PC-3 (cell line): ENCODE measurements at regions not wholly inside any gene's neighbourhood (a gene's known extent, or its start where the extent isn't known, plus 50 kb on each side); places are given as distances from the start of the nearest gene placed in this dataset.

ENCODE experiments used
- ATAC-seq: fragments of 200-7000 bp; cut with Tn5 transposase; 2 replicates; pipeline ENCODE4 v1.9.1; 2020; ENCODE audit warnings: mild to moderate bottlenecking, moderate library complexity
- BruUV-seq: library from RNA; stranded (reverse); fragments of 400-500 nt; replicated peaks from 2 replicates; lab custom pipeline; 2021; lab: Mats Ljungman, UMichigan
- CTCF ChIA-PET: fragments of 300-600 bp; sonication (Branson Sonifier 250); formaldehyde crosslinking; loops from one replicate; lab custom pipeline; 2022; ENCODE audit warnings: antibody characterized with exemption; lab: Charles Lee
- POLR2A ChIA-PET: fragments of 300-600 bp; sonication (Branson Sonifier 250); formaldehyde crosslinking; loops from one replicate; lab custom pipeline; 2022; ENCODE audit warnings: antibody characterized with exemption; ENCODE audit not compliant: unreplicated experiment; lab: Charles Lee
- DNase-seq: peaks from one replicate; pipeline ENCODE4 v3.0.0-alpha.2; 2015
- H2AFZ ChIP-seq: fragments of 300-600 bp; sonication (generic); 2 replicates; pipeline ENCODE4 v1.6.0; 2016; ENCODE audit warnings: antibody characterized with exemption, low read length
- H3F3A ChIP-seq: fragments of 300-600 bp; sonication (generic); one replicate; pipeline ENCODE4 v1.6.0; 2017; ENCODE audit warnings: antibody characterized with exemption, low read length, control low read depth, mild to moderate bottlenecking; ENCODE audit not compliant: unreplicated experiment
- H3K27ac ChIP-seq: fragments of 300-600 bp; sonication (generic); 2 replicates; pipeline ENCODE4 v1.5.1; 2016; ENCODE audit warnings: mild to moderate bottlenecking, low read length
- H3K27me3 ChIP-seq: fragments of 300-600 bp; sonication (generic); 2 replicates; pipeline ENCODE4 v1.6.1; 2016; ENCODE audit warnings: low read length, mixed read lengths
- H3K36me3 ChIP-seq: fragments of 300-600 bp; sonication (generic); 2 replicates; pipeline ENCODE4 v1.6.1; 2016; ENCODE audit warnings: low read depth, mixed run types, low read length, mixed read lengths
- H3K4me1 ChIP-seq: fragments of 300-600 bp; sonication (generic); 2 replicates; pipeline ENCODE4 v1.5.1; 2016; ENCODE audit warnings: low read length; ENCODE audit not compliant: insufficient read depth
- H3K4me2 ChIP-seq: fragments of 300-600 bp; sonication (generic); 2 replicates; pipeline ENCODE4 v1.6.0; 2016; ENCODE audit warnings: low read length
- H3K4me3 ChIP-seq: fragments of 300-600 bp; sonication (generic); 2 replicates; pipeline ENCODE4 v1.5.1; 2016; ENCODE audit warnings: mild to moderate bottlenecking, low read length, mixed read lengths
- H3K79me2 ChIP-seq: fragments of 300-600 bp; sonication (generic); 2 replicates; pipeline ENCODE4 v1.6.1; 2017; ENCODE audit warnings: low read length, mixed read lengths
- H3K9ac ChIP-seq: fragments of 300-600 bp; sonication (generic); 2 replicates; pipeline ENCODE4 v1.6.0; 2016; ENCODE audit warnings: mild to moderate bottlenecking, low read length
- H3K9me2 ChIP-seq: fragments of 300-600 bp; sonication (generic); replicated peaks from 2 replicates; pipeline ENCODE4 v1.6.1; 2016; ENCODE audit warnings: mixed run types, low read length, mixed read lengths
- H3K9me3 ChIP-seq: fragments of 300-600 bp; sonication (generic); 2 replicates; pipeline ENCODE4 v1.6.1; 2016; ENCODE audit warnings: low read length, mixed read lengths
- H4K20me1 ChIP-seq: fragments of 300-600 bp; sonication (generic); 2 replicates; pipeline ENCODE4 v1.6.1; 2016; ENCODE audit warnings: low read length, mixed read lengths
- CTCF ChIP-seq: fragments of 300-600 bp; sonication (generic); conservative IDR thresholded peaks from 2 replicates; pipeline ENCODE4 v1.5.1; 2017; ENCODE audit warnings: antibody characterized with exemption, low read depth, mild to moderate bottlenecking, low read length
- EZH2 ChIP-seq: fragments of 300-600 bp; sonication (generic); IDR thresholded peaks from one replicate; pipeline ENCODE4 v1.6.1; 2017; ENCODE audit warnings: antibody characterized with exemption, mild to moderate bottlenecking, low read length; ENCODE audit not compliant: unreplicated experiment
- EZH2phosphoT487 ChIP-seq: fragments of 300-600 bp; sonication (generic); IDR thresholded peaks from 2 replicates; pipeline ENCODE4 v1.6.1; 2018; ENCODE audit warnings: mild to moderate bottlenecking, antibody characterized with exemption, low read length, borderline replicate concordance
- intact Hi-C: fragments of 100-400 bp; cut with micrococcal nuclease; formaldehyde crosslinking; loops from 2 replicates; pipeline ENCODE4 v1.9.0; 2023

GRCh38 chr16:11452746-11453389 is 107.6 kb downstream of the RMI2 start:
- Histone ChIP-seq H3K9me3 (no peaks in the 10 kb centered on the region), H3K9me2 (no peaks in the 10 kb centered on the region), H3K27me3 (peaks cover 20% of the 10 kb centered on the region; the same call in 1 of the 2 replicates), H2AFZ (no peak overlapping the region), H3F3A (no peaks in the 10 kb centered on the region), H3K27ac (no peak overlapping the region), H3K4me2 (no peak overlapping the region), H4K20me1 (no peaks in the 10 kb centered on the region), H3K36me3 (no peaks in the 10 kb centered on the region), H3K79me2 (no peaks in the 10 kb centered on the region), H3K9ac (no peak overlapping the region), H3K4me3 (no peak overlapping the region), H3K4me1 (no peaks in the 10 kb centered on the region)
- intact Hi-C loops: no loop called here
- ATAC-seq: no peak
- DNase-seq: peak; percentile 15
- ChIA-PET CTCF (no interaction called here), POLR2A (no interaction called here)
- no TSS peak for BruUV-seq
- TF ChIP-seq CTCF (no peak), EZH2 (no peak), EZH2phosphoT487 (no peak)

- no peak overlapping the region for H3K27ac ChIP-seq
- no peak overlapping the region for H3K4me2 ChIP-seq
- H3K9me3 ChIP-seq: no peaks in the 10 kb centered on the region
- no peaks in the 10 kb centered on the region for H3K36me3 ChIP-seq
- CTCF ChIA-PET: no interaction called here
- no peak for ATAC-seq
- intact Hi-C loops: no loop called here
- no peak overlapping the region for H2AFZ ChIP-seq
- no peak overlapping the region for H3K4me3 ChIP-seq
- no peaks in the 10 kb centered on the region for H3F3A ChIP-seq
- H3K9me2 ChIP-seq: no peaks in the 10 kb centered on the region
- DNase-seq: no peak
- no peak overlapping the region for H3K9ac ChIP-seq
- TF ChIP-seq EZH2phosphoT487 (no peak), CTCF (no peak), EZH2 (no peak)
- H3K79me2 ChIP-seq: no peaks in the 10 kb centered on the region
- H4K20me1 ChIP-seq: no peaks in the 10 kb centered on the region
- no TSS peak for BruUV-seq
- H3K27me3 ChIP-seq: peaks cover 20% of the 10 kb centered on the region; the same call in 1 of the 2 replicates
- POLR2A ChIA-PET: no interaction called here
- no peaks in the 10 kb centered on the region for H3K4me1 ChIP-seq
Observed at GRCh38 chr16:11456741-11457140, 111.5 kb downstream of the RMI2 start.

GRCh38 chr16:11459722-11460121 is 114.5 kb downstream of the RMI2 start:
- BruUV-seq: no TSS peak
- POLR2A ChIA-PET: no interaction called here
- Histone ChIP-seq H3K9me2 (no peaks in the 10 kb centered on the region), H3K4me1 (no peaks in the 10 kb centered on the region), H3K27me3 (peaks cover 5% of the 10 kb centered on the region; the same call in 1 of the 2 replicates), H3F3A (no peaks in the 10 kb centered on the region), H2AFZ (no peak overlapping the region), H4K20me1 (no peaks in the 10 kb centered on the region), H3K4me2 (no peak overlapping the region), H3K9ac (no peak overlapping the region), H3K4me3 (no peak overlapping the region), H3K27ac (no peak overlapping the region), H3K79me2 (no peaks in the 10 kb centered on the region), H3K9me3 (no peaks in the 10 kb centered on the region), H3K36me3 (no peaks in the 10 kb centered on the region)
- no peak for ATAC-seq
- no peak for DNase-seq
- CTCF ChIA-PET: no interaction called here
- intact Hi-C loops: no loop called here
- TF ChIP-seq EZH2phosphoT487 (no peak), EZH2 (no peak), CTCF (no peak)
